MCF 10A (cell line): ENCODE measurements at regions not wholly inside any gene's neighbourhood (a gene's known extent, or its start where the extent isn't known, plus 50 kb on each side); places are given as distances from the start of the nearest gene placed in this dataset.
A peak's percentile ranks its signal among the peaks of the same experiment; 100 is the strongest.

Experiments
- BruUV-seq: library from RNA; stranded (reverse); fragments of 400-500 nt; replicated peaks from 2 replicates; lab custom pipeline; 2021; lab: Mats Ljungman, UMichigan
- CTCF ChIA-PET: fragments of 300-600 bp; sonication (Branson Sonifier 250); formaldehyde crosslinking; extraction: SDS; loops from one replicate; lab custom pipeline; 2021; ENCODE audit warnings: antibody characterized with exemption, inconsistent platforms; lab: Yijun Ruan, JAX
- POLR2A ChIA-PET: fragments of 300-600, 350-650 bp; sonication (Branson Sonifier 250); formaldehyde crosslinking; extraction: SDS; loops from one replicate; lab custom pipeline; 2020; ENCODE audit warnings: antibody characterized with exemption, inconsistent platforms; lab: Yijun Ruan, JAX
- DNase-seq: peaks from one replicate; pipeline ENCODE4 v3.0.0-alpha.2; 2018; ENCODE audit not compliant: unreplicated experiment
- H3K27ac Mint-ChIP-seq: one replicate; pipeline ENCODE4 v1.8.0; 2022; ENCODE audit warnings: mild to moderate bottlenecking, low read depth, mixed read lengths; ENCODE audit not compliant: unreplicated experiment
- H3K27me3 Mint-ChIP-seq: one replicate; pipeline ENCODE4 v1.8.0; 2022; ENCODE audit warnings: mixed read lengths; ENCODE audit not compliant: insufficient read depth, unreplicated experiment
- H3K36me3 Mint-ChIP-seq: one replicate; pipeline ENCODE4 v1.8.0; 2022; ENCODE audit warnings: mild to moderate bottlenecking, moderate library complexity, mixed read lengths; ENCODE audit not compliant: insufficient read depth, unreplicated experiment
- H3K4me1 Mint-ChIP-seq: one replicate; pipeline ENCODE4 v1.8.0; 2022; ENCODE audit warnings: mixed read lengths; ENCODE audit not compliant: insufficient read depth, unreplicated experiment
- H3K4me3 Mint-ChIP-seq: one replicate; pipeline ENCODE4 v1.8.0; 2022; ENCODE audit warnings: mild to moderate bottlenecking, moderate library complexity, mixed read lengths; ENCODE audit not compliant: unreplicated experiment
- H3K9me3 Mint-ChIP-seq: one replicate; pipeline ENCODE4 v1.8.0; 2022; ENCODE audit warnings: mixed read lengths; ENCODE audit not compliant: unreplicated experiment
- CTCF ChIP-seq: fragments of 200-600 bp; IDR thresholded peaks from one replicate; pipeline ENCODE4 v1.8.0; 2022; ENCODE audit warnings: antibody characterized with exemption, mild to moderate bottlenecking; ENCODE audit not compliant: unreplicated experiment
- intact Hi-C: fragments of 100-400 bp; cut with micrococcal nuclease; formaldehyde crosslinking; loops from 2 replicates; pipeline ENCODE4 v1.14.1; 2022

DNA sequence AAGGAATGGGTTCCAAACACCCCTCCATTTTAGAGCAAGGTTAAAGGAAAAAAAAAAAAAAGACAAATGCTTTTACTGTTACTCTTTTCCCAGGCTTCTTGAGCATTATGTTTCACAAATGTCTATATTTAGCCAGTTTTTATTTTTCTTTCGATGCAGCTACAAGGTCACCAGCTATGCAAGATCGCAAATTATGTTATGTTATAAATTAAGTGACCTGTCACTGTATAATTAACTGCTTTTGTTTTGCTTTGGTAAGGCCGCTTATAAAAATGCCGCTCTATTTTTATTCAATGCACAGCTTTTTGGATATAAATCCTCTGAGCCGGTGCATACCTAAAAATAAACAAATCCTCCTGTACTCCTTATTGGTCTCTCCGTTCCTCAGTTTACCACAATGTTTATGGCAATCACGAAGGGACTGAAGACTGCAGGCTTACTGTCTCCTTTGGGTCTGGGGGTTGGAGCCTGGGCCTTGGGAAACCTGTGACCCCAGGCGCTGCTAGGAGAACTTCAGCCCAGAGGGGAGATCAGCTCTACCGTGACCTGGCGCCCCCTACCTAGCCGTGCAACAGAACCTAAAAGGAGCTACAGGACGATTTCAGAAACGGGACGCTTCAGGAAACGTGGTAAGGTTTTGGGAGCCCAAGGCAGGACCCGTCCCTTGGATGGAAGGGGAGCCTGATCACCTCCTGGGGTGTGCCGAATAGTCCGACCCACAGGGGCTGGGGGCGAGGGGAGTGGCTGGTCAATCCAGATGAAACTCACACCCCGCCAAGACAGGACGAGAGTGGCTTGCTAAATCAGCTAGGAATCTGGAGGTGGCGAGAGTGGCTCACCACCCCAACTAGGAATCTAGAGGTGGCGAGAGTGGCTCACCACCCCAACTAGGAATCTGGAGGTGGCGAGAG is 101.2 kb upstream of the CD55 start:
- POLR2A ChIA-PET, result interaction anchor here (0.7 to 11.2 kb wide), 8 partner anchors 8 to 169 kb away, joined by 3 to 72 read pairs (median 4); partner anchors contain the start of gene CD55
- Mint-ChIP-seq H3K9me3 (no peaks in the 10 kb centered on the region), H3K27me3 (no peaks in the 10 kb centered on the region), H3K4me3 (no peak overlapping the region), H3K36me3 (no peaks in the 10 kb centered on the region), H3K27ac (no peak overlapping the region), H3K4me1 (peaks cover 33% of the 10 kb centered on the region)
- intact Hi-C loops, result no loop called here
- BruUV-seq, result no TSS peak
- no peak for TF ChIP-seq CTCF
- no peak for DNase-seq
- CTCF ChIA-PET, result interaction anchor here (0.6 kb wide), 2 partner anchors 78 to 202 kb away, joined by 3 to 4 read pairs; no protein-coding TSS in a partner anchor

DNA sequence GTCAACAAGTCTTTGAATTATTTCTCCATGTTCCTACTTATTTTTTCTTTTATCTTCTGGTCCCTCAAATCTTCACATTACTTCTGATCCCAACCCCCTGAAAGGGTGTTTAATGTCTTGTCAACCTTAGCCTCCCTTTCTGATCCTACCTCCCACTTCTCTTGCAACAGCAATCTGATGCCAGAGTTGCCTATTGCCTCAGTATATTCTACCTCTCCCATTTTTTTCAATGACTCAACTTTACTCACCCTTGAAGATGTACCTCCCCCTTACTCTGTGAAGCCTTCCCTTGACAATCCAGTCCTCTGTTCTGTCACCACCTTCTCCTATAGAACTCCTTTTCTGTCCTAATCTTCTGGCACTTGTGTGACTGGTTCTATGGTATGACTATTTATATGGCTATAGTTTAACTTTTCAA is 99.5 kb upstream of the CD55 start:
- no TSS peak for BruUV-seq
- Mint-ChIP-seq H3K4me3 (no peak overlapping the region), H3K9me3 (no peaks in the 10 kb centered on the region), H3K36me3 (no peaks in the 10 kb centered on the region), H3K27me3 (no peaks in the 10 kb centered on the region), H3K27ac (no peak overlapping the region), H3K4me1 (peaks cover 33% of the 10 kb centered on the region)
- ChIA-PET CTCF (interaction anchor here (0.6 to 1.6 kb wide), 6 partner anchors 27 to 551 kb away, joined by 3 to 8 read pairs (median 4); no protein-coding TSS in a partner anchor), POLR2A (interaction anchor here (0.8 to 11.2 kb wide), 5 partner anchors 10 to 101 kb away, joined by 3 to 72 read pairs (median 4); partner anchors contain the start of gene CD55)
- peak; percentile 90 for DNase-seq
- TF ChIP-seq CTCF, result no peak
- intact Hi-C loops, result no loop called here

GRCh38 chr1:207223162-207223561 is 98.3 kb upstream of the CD55 start:
- H3K27me3 Mint-ChIP-seq, result no peaks in the 10 kb centered on the region
- CTCF ChIA-PET, result interaction anchor here (0.7 kb wide), 1 partner anchor 590 kb away, joined by 3 read pairs; no protein-coding TSS in a partner anchor
- BruUV-seq, result no TSS peak
- H3K27ac Mint-ChIP-seq, result no peak overlapping the region
- H3K4me3 Mint-ChIP-seq, result no peak overlapping the region
- no peaks in the 10 kb centered on the region for H3K9me3 Mint-ChIP-seq
- intact Hi-C loops, result no loop called here
- no peaks in the 10 kb centered on the region for H3K36me3 Mint-ChIP-seq
- POLR2A ChIA-PET, result interaction anchor here (0.6 to 11.2 kb wide), 5 partner anchors 9 to 1113 kb away, joined by 3 to 72 read pairs (median 4); partner anchors contain the start of gene CD55
- DNase-seq, result no peak
- peaks cover 31% of the 10 kb centered on the region for H3K4me1 Mint-ChIP-seq
- no peak for TF ChIP-seq CTCF

DNA sequence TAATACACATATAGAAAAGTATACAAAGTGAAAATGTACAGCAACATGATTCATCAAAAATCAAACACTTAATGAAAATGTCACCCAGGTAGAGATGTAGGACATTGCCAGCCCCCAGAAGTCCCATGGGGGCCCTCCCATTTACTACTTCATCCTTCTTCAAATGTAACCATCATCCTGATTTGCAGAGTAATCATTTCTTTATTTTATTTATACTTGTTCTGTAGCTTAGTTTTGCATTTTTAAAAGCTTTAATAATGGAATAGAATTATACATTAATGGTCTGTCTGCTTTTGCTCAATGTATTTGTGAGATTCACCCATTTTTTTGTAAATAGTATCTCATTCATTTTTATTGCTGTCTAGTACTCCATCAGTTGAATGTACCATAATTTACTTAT is 96.8 kb upstream of the CD55 start:
- no peak for DNase-seq
- Mint-ChIP-seq H3K27ac (no peak overlapping the region), H3K4me3 (no peak overlapping the region), H3K4me1 (peaks cover 20% of the 10 kb centered on the region), H3K9me3 (no peaks in the 10 kb centered on the region), H3K27me3 (no peaks in the 10 kb centered on the region), H3K36me3 (no peaks in the 10 kb centered on the region)
- intact Hi-C loops, result no loop called here
- no TSS peak for BruUV-seq
- POLR2A ChIA-PET, result interaction anchor here (1.2 to 11.2 kb wide), 2 partner anchors 98 to 172 kb away, joined by 4 to 72 read pairs; partner anchors contain the start of genes CD55 and PFKFB2
- CTCF ChIA-PET, result interaction anchor here (0.9 kb wide), 1 partner anchor 175 kb away, joined by 3 read pairs; no protein-coding TSS in a partner anchor
- no peak for TF ChIP-seq CTCF
